Sigmoid colon (tissue), 3 donors: ENCODE measurements at regions not wholly inside any gene's neighbourhood (a gene's known extent, or its start where the extent isn't known, plus 50 kb on each side); places are given as distances from the start of the nearest gene placed in this dataset.

Source experiments
- CTCF ChIP-seq, 4 experiments: fragments of 450-650 bp in 3 of 4; fragments of 200-600 bp in 1 of 4; IDR thresholded peaks; one replicate each; pipeline ENCODE4 v1.5.1; 2016 to 2019; ENCODE audit warnings: antibody characterized with exemption in 4 of 4, mild to moderate bottlenecking in 3 of 4, moderate library complexity in 2 of 4
- POLR2A ChIP-seq, 2 donors: fragments of 450-650 bp; IDR thresholded peaks; one replicate each; pipeline ENCODE4 v1.6.1; 2016; ENCODE audit warnings: antibody characterized with exemption in 2 of 2, mild to moderate bottlenecking in 2 of 2, moderate library complexity in 2 of 2

GRCh38 chr14:22409006-22409405 lies 180.0 kb downstream of the DAD1 start:
- TF ChIP-seq POLR2A (IDR thresholded peaks at IDR 0.05) (no peak), CTCF (IDR thresholded peaks at IDR 0.05) (no peak)
